ENCODE measurements at regions not wholly inside any gene's neighbourhood (a gene's known extent, or its start where the extent isn't known, plus 50 kb on each side); places are given as distances from the start of the nearest gene placed in this dataset.

DNA sequence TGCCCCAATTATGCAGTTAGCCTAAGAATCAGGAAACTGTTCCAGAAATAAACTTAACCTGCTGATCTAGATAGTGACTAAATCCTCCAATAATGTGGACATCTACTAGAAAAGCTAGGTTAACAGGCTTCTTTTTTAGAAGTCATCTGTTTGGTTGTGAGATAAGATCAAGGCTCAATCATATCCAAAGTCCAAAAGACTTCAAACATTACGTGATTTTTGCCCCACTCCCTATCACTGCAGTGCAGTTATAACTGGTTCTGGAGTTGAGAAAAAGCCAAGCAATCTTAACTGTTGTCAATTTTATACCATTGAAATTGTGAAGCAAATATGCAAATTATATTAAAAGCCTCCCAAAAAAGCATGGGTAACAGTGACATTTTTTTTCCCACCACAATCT lies 781.4 kb downstream of the KLHL13 start:
- no peak for ATAC-seq
- H3K4me1 Mint-ChIP-seq (ENCODE audit: low read depth in 2 of 2) = no peaks in the 10 kb centered on the region
- no peaks in the 10 kb centered on the region for H3K27me3 Mint-ChIP-seq
- no peak overlapping the region for H3K4me3 Mint-ChIP-seq
- no peak for DNase-seq (ENCODE audit: low spot score)
- no peak overlapping the region for H3K27ac Mint-ChIP-seq
- H3K36me3 Mint-ChIP-seq = no peaks in the 10 kb centered on the region
- H3K9me3 Mint-ChIP-seq = no peaks in the 10 kb centered on the region

DNA sequence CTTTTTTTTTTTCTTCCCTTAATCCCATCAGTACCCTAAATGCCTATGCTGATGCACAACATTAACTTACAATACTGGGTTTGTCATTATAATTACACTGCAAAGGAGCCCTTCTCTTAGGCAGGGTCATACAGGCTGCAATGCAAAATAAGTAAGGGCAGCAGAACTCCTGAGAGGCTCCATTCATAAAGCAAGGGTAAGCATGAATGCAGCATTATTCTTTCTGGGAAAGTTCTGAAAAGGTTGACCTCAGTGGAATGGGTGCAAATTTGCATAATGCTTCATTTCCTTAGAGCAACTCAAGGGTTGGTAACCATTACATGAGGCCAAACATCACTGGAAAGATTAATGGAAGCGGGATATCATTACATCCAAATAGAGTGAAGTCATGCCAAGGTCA lies 789.2 kb downstream of the KLHL13 start:
- DNase-seq (ENCODE audit: low spot score) = no peak
- Mint-ChIP-seq H3K4me1 (ENCODE audit: low read depth in 2 of 2) (no peaks in the 10 kb centered on the region), H3K27me3 (no peaks in the 10 kb centered on the region), H3K9me3 (peaks cover 4% of the 10 kb centered on the region), H3K4me3 (no peak overlapping the region), H3K27ac (no peak overlapping the region), H3K36me3 (no peaks in the 10 kb centered on the region)
- ATAC-seq = no peak

DNA sequence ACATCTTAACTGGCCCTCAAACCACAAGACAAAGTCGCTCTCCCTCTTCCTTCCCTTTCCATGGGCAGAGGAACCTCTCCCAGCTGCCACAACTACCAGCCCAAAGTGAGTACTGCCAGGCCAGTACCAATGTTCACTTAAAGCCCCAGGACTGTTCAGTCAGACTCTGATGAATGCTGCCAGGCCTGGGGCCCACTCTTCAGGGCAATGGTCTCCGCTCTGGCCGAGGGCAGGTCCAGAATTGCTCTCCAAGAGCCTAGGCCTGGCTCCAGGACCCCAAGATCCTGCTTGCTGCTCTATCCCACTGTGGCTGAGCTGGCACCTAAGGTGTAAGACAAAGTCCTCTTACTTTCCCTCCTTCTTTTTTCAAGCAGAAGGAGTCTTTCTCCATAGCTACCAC lies 790.9 kb downstream of the KLHL13 start:
- Mint-ChIP-seq H3K36me3 (no peaks in the 10 kb centered on the region), H3K27ac (no peak overlapping the region), H3K4me3 (no peak overlapping the region), H3K4me1 (ENCODE audit: low read depth in 2 of 2) (no peaks in the 10 kb centered on the region), H3K9me3 (peaks cover 10% of the 10 kb centered on the region), H3K27me3 (no peaks in the 10 kb centered on the region)
- ATAC-seq (no peak), DNase-seq (ENCODE audit: low spot score) (no peak)

DNA sequence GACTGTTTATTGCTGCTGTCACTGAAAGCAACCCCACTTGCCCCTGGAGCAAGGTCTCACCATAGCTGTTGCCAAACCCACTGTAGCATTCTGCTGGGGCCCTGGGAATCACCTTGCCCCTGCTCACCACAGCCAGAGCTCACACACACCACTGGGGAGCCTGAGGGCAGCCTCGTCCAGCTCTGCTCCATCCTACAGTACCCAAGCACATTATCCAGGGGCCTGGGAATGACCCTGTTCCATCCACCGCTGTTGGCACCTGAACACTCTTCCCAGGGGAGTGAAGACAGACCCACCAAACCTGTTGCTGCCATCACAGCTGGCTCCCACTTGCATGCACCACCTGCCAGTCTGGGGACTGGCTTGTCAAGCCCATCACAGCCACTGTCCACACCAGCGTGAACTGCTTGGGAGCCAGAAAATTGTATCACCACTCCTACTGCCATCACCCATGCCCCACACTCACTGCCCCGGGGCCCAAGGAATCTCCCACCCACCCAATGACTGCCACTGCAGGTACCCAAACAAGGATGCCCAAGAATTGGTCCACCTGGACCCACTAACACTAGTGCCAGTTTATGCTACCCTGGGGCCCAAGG lies 811.3 kb downstream of the KLHL13 start:
- no peaks in the 10 kb centered on the region for H3K36me3 Mint-ChIP-seq
- H3K27me3 Mint-ChIP-seq = no peaks in the 10 kb centered on the region
- H3K4me3 Mint-ChIP-seq = no peak overlapping the region
- H3K27ac Mint-ChIP-seq = no peak overlapping the region
- DNase-seq (ENCODE audit: low spot score) (no peak), ATAC-seq (peak in 1 of 2 donors; percentile 40)
- H3K4me1 Mint-ChIP-seq (ENCODE audit: low read depth in 2 of 2) = no peaks in the 10 kb centered on the region
- peaks cover 6% of the 10 kb centered on the region for H3K9me3 Mint-ChIP-seq

DNA sequence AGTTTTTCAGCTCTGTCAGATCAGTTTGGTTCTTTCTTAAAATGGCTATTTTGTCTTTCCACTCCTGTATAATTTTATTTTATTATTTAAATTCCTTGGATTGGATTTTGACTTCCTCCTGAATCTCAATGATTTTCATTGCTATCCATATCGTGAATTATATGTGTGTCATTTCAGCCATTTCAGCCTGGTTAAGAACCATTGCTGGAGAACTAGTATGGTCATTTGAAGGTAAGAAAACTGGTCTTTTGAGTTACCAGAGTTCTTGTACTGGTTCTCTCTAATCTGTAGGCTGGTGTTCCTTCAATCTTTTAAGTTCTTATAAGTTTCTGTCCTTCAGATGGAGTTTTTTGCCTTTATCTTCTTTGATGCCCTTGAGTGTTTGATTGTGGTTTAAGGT lies 815.5 kb downstream of the KLHL13 start:
- ATAC-seq (no peak), DNase-seq (ENCODE audit: low spot score) (no peak)
- Mint-ChIP-seq H3K4me3 (no peak overlapping the region), H3K4me1 (ENCODE audit: low read depth in 2 of 2) (no peaks in the 10 kb centered on the region), H3K27ac (no peak overlapping the region), H3K36me3 (no peaks in the 10 kb centered on the region), H3K9me3 (peaks cover 2% of the 10 kb centered on the region), H3K27me3 (no peaks in the 10 kb centered on the region)

DNA sequence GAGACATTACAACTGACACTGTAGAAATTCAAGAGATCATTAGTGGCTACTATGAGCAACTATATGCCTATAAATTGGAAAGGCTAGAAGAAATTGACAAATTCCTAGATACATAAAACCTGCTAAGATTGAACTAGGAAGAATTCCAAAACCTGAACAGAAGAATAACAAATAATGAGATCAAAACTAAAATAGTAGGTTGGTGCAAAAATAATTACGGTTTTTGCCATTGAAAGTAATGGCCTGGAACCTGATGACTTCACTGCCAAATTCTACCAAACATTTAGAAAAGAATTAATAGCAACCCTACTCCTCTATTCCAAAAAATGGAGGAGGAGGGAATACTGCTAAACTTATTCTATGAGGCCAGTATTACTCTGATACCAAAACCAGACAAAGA lies 824.9 kb downstream of the KLHL13 start:
- Mint-ChIP-seq H3K27me3 (no peaks in the 10 kb centered on the region), H3K9me3 (peaks cover 24% of the 10 kb centered on the region), H3K36me3 (no peaks in the 10 kb centered on the region), H3K27ac (no peak overlapping the region), H3K4me3 (no peak overlapping the region), H3K4me1 (ENCODE audit: low read depth in 2 of 2) (no peaks in the 10 kb centered on the region)
- no peak for ATAC-seq
- no peak for DNase-seq (ENCODE audit: low spot score)

DNA sequence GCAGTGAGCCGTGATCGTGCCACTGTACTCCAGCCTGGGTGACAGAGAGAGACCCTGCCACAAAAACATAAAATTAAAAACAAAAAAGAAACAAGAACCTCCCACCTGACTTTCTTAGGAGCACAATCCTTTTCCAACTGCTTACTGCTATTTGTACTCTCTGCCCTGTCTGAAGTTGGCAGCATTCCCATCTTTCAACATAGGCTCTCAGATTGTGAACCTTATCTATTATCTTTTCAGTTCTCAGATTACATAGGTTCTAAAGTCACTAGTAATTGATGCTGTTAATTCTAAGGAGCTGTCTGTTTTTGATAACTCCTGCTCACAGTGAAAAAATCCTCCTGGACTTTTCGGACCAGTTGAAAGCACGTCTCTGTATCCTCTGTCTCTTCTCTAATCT lies 812.2 kb upstream of the CT83 start:
- Mint-ChIP-seq H3K27ac (no peak overlapping the region), H3K27me3 (no peaks in the 10 kb centered on the region), H3K36me3 (peaks cover 5% of the 10 kb centered on the region), H3K4me1 (ENCODE audit: low read depth in 2 of 2) (no peaks in the 10 kb centered on the region), H3K4me3 (no peak overlapping the region), H3K9me3 (peaks cover 9% of the 10 kb centered on the region)
- DNase-seq (ENCODE audit: low spot score) = no peak
- no peak for ATAC-seq
